Mesodermal cell (in vitro differentiated cells): ENCODE measurements at regions not wholly inside any gene's neighbourhood (a gene's known extent, or its start where the extent isn't known, plus 50 kb on each side); places are given as distances from the start of the nearest gene placed in this dataset.
"Not testable (repeated sequence)": the region's sequence is repeated elsewhere in the genome, so short reads cannot be mapped to it uniquely, and the experiment has no call there.

ENCODE experiments used
- H3K27ac ChIP-seq: 2 replicates; pipeline ENCODE4 v1.7.0; 2013; ENCODE audit warnings: mild to moderate bottlenecking, low read depth, low read length, moderate library complexity; ENCODE audit not compliant: severe bottlenecking
- H3K36me3 ChIP-seq: 2 replicates; pipeline ENCODE4 v1.7.1; 2013; ENCODE audit warnings: mild to moderate bottlenecking, low read length, moderate library complexity; ENCODE audit not compliant: control insufficient read depth, insufficient read depth
- H3K4me1 ChIP-seq: one replicate; pipeline ENCODE4 v1.7.1; 2013; ENCODE audit warnings: mild to moderate bottlenecking, low read length; ENCODE audit not compliant: insufficient read depth, control insufficient read depth, poor library complexity, severe bottlenecking
- H3K4me3 ChIP-seq: 2 replicates; pipeline ENCODE4 v1.7.0; 2013; ENCODE audit warnings: low read length, control low read depth, mild to moderate bottlenecking; ENCODE audit not compliant: insufficient read depth, poor library complexity, severe bottlenecking; ENCODE audit errors: extremely low read depth
- H3K9me3 ChIP-seq: 2 replicates; pipeline ENCODE4 v1.7.1; 2013; ENCODE audit warnings: mild to moderate bottlenecking, low read length, moderate library complexity; ENCODE audit not compliant: control insufficient read depth
- WGBS, 2 experiments: methylation state at CpG; one replicate each; pipeline ENCODE4 v1.1.5; 2013; ENCODE audit warnings: missing lambda C conversion rate in 2 of 2; ENCODE audit not compliant: insufficient coverage in 2 of 2; 5-methylcytosine and 5-hydroxymethylcytosine counted together

DNA sequence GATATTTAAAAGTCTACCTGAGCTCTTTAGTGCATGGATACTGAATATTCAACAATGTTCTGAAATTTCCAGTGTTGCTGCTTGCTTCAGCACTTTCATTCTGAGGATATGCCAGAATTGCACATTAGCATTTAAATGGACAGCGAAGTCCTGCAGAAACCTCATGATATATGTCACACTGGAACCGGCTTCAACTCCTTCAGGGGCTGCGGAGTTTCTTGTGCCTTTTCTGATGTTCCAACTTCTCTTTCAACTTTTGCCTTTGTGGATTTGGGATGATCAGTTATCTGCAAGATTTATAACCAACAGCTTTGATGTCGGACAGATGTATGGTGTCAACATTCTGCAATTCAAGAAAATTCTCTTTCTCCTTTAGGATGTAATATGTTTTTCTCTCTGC, 142.5 kb upstream of the LMNTD1 start:
- Histone ChIP-seq H3K27ac (no peak overlapping the region), H3K36me3 (no peaks in the 10 kb centered on the region), H3K9me3 (no peaks in the 10 kb centered on the region), H3K4me3 (no peak overlapping the region), H3K4me1 (peaks cover 4% of the 10 kb centered on the region)
- 83 to 87% methylated on average over 2 of the region's 4 CpGs for WGBS, 2 experiments

DNA sequence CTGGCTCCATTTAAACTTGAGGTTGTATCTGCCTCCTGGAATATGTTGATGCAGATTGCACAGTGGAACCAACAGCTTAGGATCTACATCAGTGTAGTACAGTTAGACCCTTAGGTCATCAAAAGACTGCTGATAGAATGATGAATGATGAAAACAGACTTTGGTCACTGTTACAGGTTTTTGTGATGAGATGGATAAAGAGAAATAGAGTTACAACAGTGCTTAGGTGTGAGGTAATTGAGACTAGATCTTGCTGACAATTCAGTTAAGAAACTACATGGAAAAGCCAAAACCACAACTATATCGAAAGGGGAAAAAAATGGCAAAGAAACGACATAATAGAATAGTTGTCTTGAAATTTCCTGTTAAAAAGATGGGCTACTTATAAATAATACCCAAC, 145.7 kb upstream of the LMNTD1 start:
- Histone ChIP-seq H3K9me3 (peaks cover 4% of the 10 kb centered on the region), H3K27ac (no peak overlapping the region), H3K4me3 (no peak overlapping the region), H3K36me3 (no peaks in the 10 kb centered on the region), H3K4me1 (no peaks in the 10 kb centered on the region)
- no CpG with 5 or more reads among the region's 2 CpGs for WGBS, 2 experiments

DNA sequence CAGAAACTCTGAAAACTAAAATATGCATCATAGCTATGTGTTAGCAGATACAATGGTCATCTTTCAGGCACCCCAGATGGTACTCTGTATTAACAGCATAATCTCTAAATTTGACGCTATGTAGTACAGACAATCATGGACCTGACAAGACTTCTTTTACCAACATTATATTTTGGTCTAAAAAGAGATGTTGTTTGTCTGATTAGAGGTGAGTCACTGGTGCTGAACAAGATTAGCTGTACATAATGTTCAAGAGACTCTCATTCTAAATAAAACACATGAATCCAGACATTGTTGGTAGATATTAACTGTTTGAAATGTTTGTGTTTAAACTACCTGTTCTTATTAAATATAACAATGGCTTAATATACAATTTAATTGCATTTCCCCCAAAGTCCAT, 146.4 kb upstream of the LMNTD1 start:
- no peak overlapping the region for H3K27ac ChIP-seq
- H3K9me3 ChIP-seq = peaks cover 4% of the 10 kb centered on the region
- H3K4me3 ChIP-seq = no peak overlapping the region
- no CpG with 5 or more reads among the region's 1 CpG for WGBS, 2 experiments
- H3K36me3 ChIP-seq = no peaks in the 10 kb centered on the region
- H3K4me1 ChIP-seq = no peaks in the 10 kb centered on the region

DNA sequence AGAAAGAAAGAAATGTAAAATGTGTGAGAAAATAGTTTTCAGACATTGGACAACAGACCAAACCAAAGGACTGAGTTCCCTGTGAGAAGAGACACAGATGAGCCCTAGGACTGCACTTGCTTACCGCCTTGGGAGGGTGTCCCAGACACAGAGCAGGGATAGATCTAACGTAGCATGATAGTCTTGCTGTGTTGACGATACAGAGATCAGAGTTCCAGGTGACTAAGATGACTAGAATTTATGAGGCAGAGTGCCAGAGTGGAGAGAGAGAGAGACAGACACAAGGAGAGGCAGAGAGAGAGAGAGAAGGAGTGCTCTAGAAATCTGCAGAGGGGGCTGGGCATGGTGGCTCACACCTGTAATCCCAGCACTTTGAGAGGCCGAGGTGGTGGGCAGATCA, 148.2 kb upstream of the LMNTD1 start:
- Histone ChIP-seq H3K36me3 (no peaks in the 10 kb centered on the region), H3K4me1 (no peaks in the 10 kb centered on the region), H3K27ac (no peak overlapping the region), H3K9me3 (peaks cover 4% of the 10 kb centered on the region), H3K4me3 (no peak overlapping the region)
- 89 to 96% methylated on average over 3 of the region's 4 CpGs for WGBS, 2 experiments

DNA sequence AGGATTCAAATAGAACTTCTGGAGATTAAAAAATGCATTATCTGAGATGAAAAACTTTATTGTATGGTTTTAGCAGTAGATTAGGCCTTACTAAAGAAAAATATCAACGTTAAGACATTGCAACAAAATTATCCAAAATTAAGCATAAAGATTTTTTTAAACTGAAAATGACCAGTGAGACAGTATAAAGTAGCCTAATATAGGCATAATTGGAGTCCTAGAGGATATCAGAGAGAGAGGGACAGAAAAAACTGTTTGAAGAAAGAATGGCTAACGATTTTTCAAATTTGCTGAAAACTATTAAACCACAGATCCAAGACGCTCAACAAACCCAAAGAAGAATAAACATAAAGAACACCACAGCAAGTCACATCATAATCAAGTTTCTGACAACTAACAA, 149.5 kb upstream of the LMNTD1 start:
- Histone ChIP-seq H3K9me3 (peaks cover 13% of the 10 kb centered on the region), H3K4me3 (no peak overlapping the region), H3K27ac (no peak overlapping the region), H3K4me1 (no peaks in the 10 kb centered on the region), H3K36me3 (no peaks in the 10 kb centered on the region)
- WGBS, 2 experiments = 80 to 100% methylated on average over 1 of the region's 3 CpGs

DNA sequence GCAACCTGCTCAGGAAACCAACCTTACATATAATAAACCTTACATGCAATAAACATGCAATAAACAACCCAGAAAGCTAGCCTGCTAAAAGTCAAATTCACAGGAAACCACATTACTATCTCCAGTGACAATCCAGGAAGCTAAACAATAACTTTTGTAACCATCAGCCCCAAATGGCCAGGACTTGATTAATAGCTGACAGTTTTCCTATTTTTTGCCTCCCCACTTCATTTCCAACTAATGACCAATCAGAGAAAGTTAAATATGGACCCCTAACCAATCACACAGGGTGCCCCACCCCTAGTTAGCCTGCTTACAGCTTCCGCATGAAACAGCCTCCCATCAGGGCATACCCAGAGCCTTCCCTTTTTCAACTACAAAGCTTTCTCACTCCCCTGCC, 152.2 kb upstream of the LMNTD1 start:
- no CpG with 5 or more reads among the region's 1 CpG for WGBS, 2 experiments
- H3K4me3 ChIP-seq = no peak overlapping the region

DNA sequence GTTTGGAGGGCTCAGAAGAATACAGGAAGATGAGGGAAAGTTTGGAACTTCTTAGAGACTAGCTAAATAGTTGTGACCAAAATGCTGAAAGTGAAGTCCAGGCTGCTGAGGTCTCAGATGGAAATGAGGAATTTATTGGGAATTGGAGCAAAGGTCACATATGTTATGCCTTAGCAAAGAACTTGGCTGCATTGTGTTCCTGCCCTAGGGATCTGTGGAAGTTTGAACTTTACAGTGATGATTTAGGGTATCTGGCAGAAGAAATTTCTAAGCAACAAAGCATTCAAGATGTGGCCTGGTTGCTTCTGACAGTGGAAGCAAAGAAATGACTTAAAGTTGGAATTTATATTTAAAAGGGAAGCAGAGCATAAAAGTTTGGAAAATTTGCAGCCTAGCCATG, 153.6 kb upstream of the LMNTD1 start:
- H3K27ac ChIP-seq, H3K36me3 ChIP-seq, H3K4me3 ChIP-seq, H3K4me1 ChIP-seq: not testable (repeated sequence)
- peaks cover 27% of the 10 kb centered on the region for H3K9me3 ChIP-seq

More for the DNA sequence above, 152.2 kb upstream of the LMNTD1 start:
- H3K4me1 ChIP-seq = no peaks in the 10 kb centered on the region
- no peaks in the 10 kb centered on the region for H3K36me3 ChIP-seq
- no peak overlapping the region for H3K27ac ChIP-seq
- peaks cover 19% of the 10 kb centered on the region for H3K9me3 ChIP-seq

DNA sequence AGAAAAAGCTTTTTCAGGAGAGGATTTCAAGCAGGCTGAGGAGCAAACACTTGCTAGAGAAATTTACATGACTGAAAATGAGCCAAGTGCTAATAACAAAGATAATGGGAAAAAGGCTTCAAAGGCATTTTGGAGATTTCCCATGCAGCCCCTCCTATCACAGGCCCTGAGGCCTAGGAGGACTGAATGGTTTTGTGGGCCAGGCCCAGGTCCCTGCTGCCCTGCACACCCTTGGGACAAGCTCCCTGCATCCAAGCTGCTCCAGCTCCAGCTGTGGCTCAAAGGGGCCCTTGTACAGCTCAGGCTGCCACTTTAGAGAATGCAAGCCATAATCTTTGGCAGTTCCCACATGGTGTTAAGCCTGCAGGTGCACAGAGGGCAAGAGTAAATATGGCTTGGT, 154.0 kb upstream of the LMNTD1 start:
- no peak overlapping the region for H3K4me3 ChIP-seq
- no peaks in the 10 kb centered on the region for H3K36me3 ChIP-seq
- H3K27ac ChIP-seq = no peak overlapping the region
- peaks cover 25% of the 10 kb centered on the region for H3K9me3 ChIP-seq
- H3K4me1 ChIP-seq = no peaks in the 10 kb centered on the region

DNA sequence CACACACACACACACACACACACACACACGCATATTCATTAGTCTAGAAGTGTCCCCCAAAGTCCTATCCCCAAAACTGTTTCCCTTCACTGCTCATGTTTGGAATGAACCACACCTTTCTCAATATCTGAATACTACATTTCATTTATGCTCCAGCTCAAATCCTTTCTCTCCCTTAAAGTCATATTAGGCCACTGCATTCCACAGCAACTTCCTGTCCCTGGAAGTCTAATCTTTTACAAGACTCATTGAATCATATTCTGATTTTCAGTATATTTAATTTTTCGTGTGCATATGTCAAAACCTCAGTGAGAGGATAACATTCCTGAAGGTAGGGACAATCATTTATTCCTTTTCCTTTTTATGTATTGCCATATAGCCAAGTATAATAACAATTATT, 155.6 kb upstream of the LMNTD1 start:
- Histone ChIP-seq H3K9me3 (peaks cover 23% of the 10 kb centered on the region), H3K36me3 (no peaks in the 10 kb centered on the region), H3K4me1 (no peaks in the 10 kb centered on the region), H3K4me3 (no peak overlapping the region), H3K27ac (no peak overlapping the region)
- WGBS, 2 experiments = 100% methylated on average over 1 of the region's 2 CpGs; no CpG with 5 or more reads in 1 of the 2 experiments

DNA sequence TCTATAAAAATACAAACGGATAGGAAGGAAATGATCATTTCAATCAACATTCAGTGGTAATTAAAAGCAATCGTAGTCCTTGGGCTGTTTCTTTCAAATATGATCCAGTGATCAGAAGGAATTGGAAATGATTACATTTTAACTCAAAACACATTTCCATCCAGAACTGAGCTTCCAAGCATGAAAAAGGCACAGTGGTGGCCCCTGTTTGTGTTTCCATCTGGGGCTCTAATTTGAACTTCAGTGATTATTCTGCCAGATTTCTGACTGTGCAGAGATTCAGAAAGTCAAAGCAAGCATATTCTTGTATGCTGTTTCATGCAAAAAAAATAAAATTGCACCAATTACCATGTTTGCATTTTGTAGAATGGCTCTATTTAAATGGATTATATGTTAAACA, 157.0 kb upstream of the LMNTD1 start:
- no CpG with 5 or more reads among the region's 2 CpGs for WGBS, 2 experiments
- Histone ChIP-seq H3K9me3 (peaks cover 23% of the 10 kb centered on the region), H3K36me3 (no peaks in the 10 kb centered on the region), H3K4me3 (no peak overlapping the region), H3K4me1 (no peaks in the 10 kb centered on the region), H3K27ac (no peak overlapping the region)

DNA sequence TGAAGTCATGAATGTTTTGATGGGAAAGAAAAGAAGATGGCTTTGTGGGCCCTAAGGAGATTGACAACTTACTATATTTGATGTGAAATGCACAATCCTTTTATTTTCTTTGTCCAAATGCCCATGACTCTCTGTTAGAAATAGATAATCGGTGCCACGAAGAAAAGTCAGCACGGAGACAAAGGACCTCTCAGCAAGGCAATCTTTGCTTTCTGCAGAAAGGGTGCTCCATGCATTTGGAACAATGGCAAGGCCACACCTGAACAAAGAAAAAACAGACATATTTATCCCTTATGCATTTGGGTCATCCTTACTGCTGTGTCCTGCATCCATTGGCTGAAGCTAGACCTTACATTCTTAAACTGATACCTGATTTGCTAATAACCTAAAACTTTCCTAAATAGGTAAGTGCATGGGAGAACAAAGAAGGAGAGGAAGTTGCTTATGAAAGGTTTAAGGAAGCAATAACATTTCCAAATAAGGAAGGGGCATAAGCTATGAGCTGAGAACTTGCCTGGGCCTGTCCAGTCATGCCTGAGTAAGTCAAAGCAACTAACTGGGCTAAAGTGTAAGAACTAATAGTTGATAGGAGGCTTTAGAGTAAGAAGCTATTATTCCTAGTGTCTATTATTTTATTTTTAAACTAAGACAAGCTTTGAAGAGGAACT, 158.0 kb upstream of the LMNTD1 start:
- H3K27ac ChIP-seq, H3K36me3 ChIP-seq, H3K4me1 ChIP-seq, H3K4me3 ChIP-seq: not testable (repeated sequence)
- WGBS, 2 experiments = 97 to 100% methylated on average over 3 of the region's 3 CpGs
- H3K9me3 ChIP-seq = peaks cover 23% of the 10 kb centered on the region
